Activated T-helper 17 cell treated with anti-CD3 and anti-CD28 coated beads, Interleukin-2, amount 50 U/mL, for 72 hours (primary cell): ENCODE measurements at regions not wholly inside any gene's neighbourhood (a gene's known extent, or its start where the extent isn't known, plus 50 kb on each side); places are given as distances from the start of the nearest gene placed in this dataset.

Source experiments
- ATAC-seq: fragments of 150-1000 bp; cut with Tn5 transposase; replicated peaks from 2 replicates; pipeline ENCODE4 v1.10.0; 2021; ENCODE audit warnings: mild to moderate bottlenecking, moderate library complexity
- H3K27ac Mint-ChIP-seq: one replicate; pipeline ENCODE4 v1.8.0; 2022; ENCODE audit warnings: mixed read lengths
- H3K27me3 Mint-ChIP-seq: one replicate; pipeline ENCODE4 v1.8.0; 2022; ENCODE audit warnings: mixed read lengths
- H3K36me3 Mint-ChIP-seq: one replicate; pipeline ENCODE4 v1.8.0; 2022; ENCODE audit warnings: low read depth, mild to moderate bottlenecking, mixed read lengths
- H3K4me1 Mint-ChIP-seq: one replicate; pipeline ENCODE4 v1.8.0; 2022; ENCODE audit warnings: mixed read lengths
- H3K4me3 Mint-ChIP-seq: one replicate; pipeline ENCODE4 v1.8.0; 2022; ENCODE audit warnings: mild to moderate bottlenecking, mixed read lengths
- H3K9me3 Mint-ChIP-seq: one replicate; pipeline ENCODE4 v1.8.0; 2022; ENCODE audit warnings: mixed read lengths

DNA sequence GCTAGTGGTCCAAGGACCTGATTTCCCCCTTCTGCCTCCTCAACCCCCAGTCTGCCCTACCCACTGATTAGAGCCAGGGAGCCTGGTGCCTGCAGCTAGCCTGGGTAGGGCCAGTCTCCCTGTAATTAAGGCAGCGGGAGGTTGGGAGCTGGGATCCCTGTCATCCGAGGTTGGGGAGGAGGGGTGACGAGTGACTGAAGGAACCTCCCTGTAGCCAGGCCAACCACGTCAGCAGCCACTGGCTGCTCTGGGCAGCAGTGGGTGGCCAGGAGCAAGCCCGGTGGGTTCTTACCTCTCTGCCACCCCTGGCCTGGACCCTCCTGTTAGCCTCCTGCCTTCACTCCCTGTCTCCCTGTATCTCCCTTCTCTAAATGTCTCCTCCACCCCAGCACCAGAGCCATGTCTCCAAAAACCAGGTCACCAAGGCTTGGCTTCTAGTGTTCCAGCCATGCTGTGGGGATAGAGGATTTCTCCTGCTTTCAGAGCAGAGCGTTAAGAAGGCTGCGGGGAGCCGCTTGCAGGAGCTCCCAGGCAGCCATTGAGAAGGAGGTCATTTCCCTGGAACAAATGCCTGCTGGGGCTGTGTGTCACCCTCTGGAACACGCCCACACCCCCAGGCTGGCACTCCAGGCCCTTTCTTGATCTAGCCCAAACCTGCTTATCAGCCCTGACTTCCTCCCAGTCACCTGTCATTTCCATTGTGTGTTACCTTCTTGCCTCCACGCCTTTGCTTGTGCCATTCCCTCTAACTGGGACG lies 65.0 kb upstream of the GGTA1 start:
- Mint-ChIP-seq H3K27me3 (peaks cover 13% of the 10 kb centered on the region), H3K9me3 (no peaks in the 10 kb centered on the region), H3K4me3 (no peak overlapping the region), H3K27ac (no peak overlapping the region), H3K4me1 (no peaks in the 10 kb centered on the region), H3K36me3 (no peaks in the 10 kb centered on the region)
- no peak for ATAC-seq

- Mint-ChIP-seq H3K9me3 (no peaks in the 10 kb centered on the region), H3K27ac (no peak overlapping the region), H3K4me1 (no peaks in the 10 kb centered on the region), H3K4me3 (no peak overlapping the region), H3K36me3 (no peaks in the 10 kb centered on the region), H3K27me3 (peaks cover 16% of the 10 kb centered on the region)
- no peak for ATAC-seq
Observed at GRCh38 chr9:121566481-121567465, 67.1 kb upstream of the GGTA1 start.

GRCh38 chr9:121567500-121568342 lies 68.1 kb upstream of the GGTA1 start:
- peaks cover 16% of the 10 kb centered on the region for H3K27me3 Mint-ChIP-seq
- no peak for ATAC-seq
- H3K36me3 Mint-ChIP-seq = no peaks in the 10 kb centered on the region

DNA sequence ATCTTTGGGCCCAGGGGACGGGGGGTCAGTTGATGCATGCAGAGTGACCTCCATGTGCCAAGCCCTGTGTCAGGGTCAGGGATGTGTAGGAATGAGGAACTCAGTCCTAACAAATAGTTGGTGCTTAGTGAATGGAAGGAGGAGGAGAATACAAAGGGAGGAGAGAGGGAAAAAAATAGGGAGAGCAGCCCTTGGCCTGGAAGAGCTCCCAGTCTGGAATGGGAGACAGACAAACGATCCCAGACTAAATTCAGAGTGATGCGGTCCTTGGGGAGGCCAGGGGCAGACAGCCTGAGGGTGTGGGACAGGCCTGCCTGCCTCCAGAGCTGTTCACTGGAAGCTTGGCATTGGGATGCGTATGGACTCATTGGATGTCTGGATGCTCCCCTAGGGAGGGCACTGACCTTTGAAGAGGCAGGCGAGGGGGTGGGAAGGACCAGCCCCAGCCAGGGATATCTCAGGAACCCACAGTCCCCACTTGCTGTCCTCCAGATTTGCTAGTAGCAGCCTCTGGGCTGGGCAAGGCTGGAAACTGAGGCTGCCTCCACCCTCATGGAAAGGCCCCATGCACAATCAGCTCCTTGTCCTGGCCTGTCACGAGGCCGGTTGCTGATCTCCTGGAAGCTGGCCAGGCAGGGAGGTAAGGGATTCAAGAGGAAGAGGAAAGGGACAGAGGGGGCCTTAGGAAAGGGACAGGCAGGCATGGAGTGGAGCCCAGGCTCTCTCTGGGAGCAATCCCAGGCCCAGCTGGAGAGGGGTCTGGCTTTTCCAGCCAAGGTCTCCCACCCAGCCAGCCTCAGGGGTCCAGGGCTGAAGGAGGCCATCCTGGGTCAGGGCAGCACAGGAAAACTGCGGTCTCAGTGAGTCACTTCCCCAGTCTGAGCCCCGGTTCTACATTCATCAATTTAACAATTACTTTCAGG lies 69.0 kb upstream of the GGTA1 start:
- H3K4me3 Mint-ChIP-seq = no peak overlapping the region
- H3K9me3 Mint-ChIP-seq = no peaks in the 10 kb centered on the region
- H3K36me3 Mint-ChIP-seq = no peaks in the 10 kb centered on the region
- no peaks in the 10 kb centered on the region for H3K4me1 Mint-ChIP-seq
- peaks cover 12% of the 10 kb centered on the region for H3K27me3 Mint-ChIP-seq
- H3K27ac Mint-ChIP-seq = no peak overlapping the region
- no peak for ATAC-seq

More at GRCh38 chr9:121567500-121568342, 68.1 kb upstream of the GGTA1 start:
- no peak overlapping the region for H3K27ac Mint-ChIP-seq
- H3K9me3 Mint-ChIP-seq = no peaks in the 10 kb centered on the region
- H3K4me1 Mint-ChIP-seq = no peaks in the 10 kb centered on the region
- H3K4me3 Mint-ChIP-seq = no peak overlapping the region

- ATAC-seq = no peak
- H3K27ac Mint-ChIP-seq = no peak overlapping the region
Observed at GRCh38 chr9:121569266-121569648, 69.6 kb upstream of the GGTA1 start.

DNA sequence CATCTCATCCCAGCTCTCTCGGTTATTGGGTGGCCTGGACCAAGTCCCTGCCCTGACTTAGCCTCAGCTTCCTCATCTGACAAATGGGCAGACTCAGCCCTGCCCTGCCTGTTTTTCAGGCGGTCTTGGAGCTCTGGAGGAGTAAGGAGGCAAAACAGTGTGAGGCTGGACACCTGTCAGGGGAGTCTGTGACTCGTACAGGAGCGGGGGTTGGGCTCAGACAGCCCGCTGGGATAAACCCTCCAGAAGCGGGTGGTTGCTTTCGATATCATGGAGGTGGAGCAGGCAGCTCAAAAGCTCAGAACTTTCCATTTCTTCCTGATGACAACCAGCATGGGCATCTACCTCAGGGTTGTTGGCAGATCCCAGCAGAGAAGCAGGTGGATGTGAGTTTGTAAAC lies 72.9 kb upstream of the GGTA1 start:
- peaks cover 3% of the 10 kb centered on the region for H3K27me3 Mint-ChIP-seq
- no peak for ATAC-seq
- no peaks in the 10 kb centered on the region for H3K36me3 Mint-ChIP-seq
- H3K27ac Mint-ChIP-seq = no peak overlapping the region
- no peaks in the 10 kb centered on the region for H3K9me3 Mint-ChIP-seq
- H3K4me3 Mint-ChIP-seq = no peak overlapping the region
- H3K4me1 Mint-ChIP-seq = no peaks in the 10 kb centered on the region

More at GRCh38 chr9:121569266-121569648, 69.6 kb upstream of the GGTA1 start:
- Mint-ChIP-seq H3K4me1 (no peaks in the 10 kb centered on the region), H3K4me3 (no peak overlapping the region), H3K36me3 (no peaks in the 10 kb centered on the region), H3K27me3 (peaks cover 12% of the 10 kb centered on the region), H3K9me3 (no peaks in the 10 kb centered on the region)

DNA sequence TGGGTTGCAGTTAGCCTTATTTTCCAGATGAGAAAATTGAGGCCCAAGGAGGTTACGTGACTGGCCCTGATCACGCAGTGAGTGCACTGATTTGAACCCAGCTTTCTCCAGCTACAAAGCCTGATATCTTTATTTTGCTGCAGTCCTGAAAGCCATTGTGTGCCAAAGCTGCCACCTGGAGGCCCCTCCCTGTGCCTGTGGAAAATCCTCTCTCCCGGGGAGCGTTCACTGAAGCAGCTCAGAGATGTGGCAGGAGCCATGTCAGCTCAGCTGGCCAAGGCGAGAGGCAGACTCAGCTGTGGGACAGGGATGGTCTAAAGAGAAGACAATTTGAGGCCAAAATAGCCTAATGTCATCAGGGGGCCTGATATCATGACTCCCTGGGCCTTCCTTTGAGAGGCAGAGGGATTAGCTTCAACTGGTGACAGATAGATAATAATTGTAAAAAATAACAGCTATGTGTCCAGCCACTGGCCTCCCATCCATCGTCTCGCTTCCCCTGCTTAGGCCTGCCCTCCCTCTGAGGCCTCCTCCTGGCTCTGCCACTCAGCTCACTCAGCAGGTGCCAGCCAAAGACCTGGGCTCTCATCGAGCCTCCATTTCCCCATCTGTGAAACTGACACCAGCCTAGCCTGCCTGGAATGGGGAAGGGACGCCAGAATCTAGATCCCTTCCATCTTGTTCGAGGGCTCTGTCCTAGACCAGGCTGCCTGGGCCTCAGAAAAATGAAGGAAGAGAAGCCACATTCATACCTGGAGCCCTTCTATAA lies 74.3 kb upstream of the GGTA1 start:
- no peaks in the 10 kb centered on the region for H3K36me3 Mint-ChIP-seq
- H3K9me3 Mint-ChIP-seq = no peaks in the 10 kb centered on the region
- no peak overlapping the region for H3K27ac Mint-ChIP-seq
- no peak overlapping the region for H3K4me3 Mint-ChIP-seq
- H3K4me1 Mint-ChIP-seq = no peaks in the 10 kb centered on the region
- peaks cover 3% of the 10 kb centered on the region for H3K27me3 Mint-ChIP-seq
- ATAC-seq = no peak

DNA sequence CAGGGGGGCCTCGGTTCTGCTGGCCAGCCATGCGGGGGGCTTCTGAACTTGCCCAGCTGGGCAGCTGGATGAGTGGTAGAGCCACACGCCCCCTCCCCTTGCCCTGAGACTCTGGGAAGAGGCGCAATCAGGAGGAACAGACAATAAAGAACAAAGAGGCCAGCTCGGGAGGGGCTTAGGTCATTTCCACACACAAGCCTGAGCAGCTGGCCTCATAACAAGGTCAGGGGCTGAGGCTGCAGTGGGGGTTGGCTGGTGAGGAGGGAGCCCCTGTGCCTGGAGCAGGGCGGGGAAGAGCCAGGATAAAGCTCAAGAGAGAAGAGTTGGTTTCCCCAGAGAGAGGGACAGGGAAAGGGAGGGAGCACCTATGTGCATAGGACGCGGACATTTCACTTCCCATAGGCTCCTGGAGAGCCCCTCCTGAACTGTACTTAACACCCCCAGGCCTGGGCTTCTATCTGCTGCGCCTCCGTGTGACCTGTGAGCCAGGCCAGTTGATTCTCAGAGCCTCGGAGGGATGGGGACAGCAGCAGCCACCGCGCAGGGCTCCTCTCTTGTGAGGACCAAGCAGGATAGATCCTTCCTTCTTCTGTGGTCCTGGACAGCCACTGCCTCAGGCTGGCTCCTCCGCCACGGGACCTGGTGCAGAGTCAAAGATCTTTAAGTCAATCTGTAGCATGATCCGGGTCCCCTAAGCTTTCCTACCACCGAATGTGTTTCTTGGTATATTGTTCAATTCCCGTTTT lies 75.3 kb upstream of the GGTA1 start:
- H3K36me3 Mint-ChIP-seq = no peaks in the 10 kb centered on the region
- peaks cover 3% of the 10 kb centered on the region for H3K27me3 Mint-ChIP-seq
- no peak overlapping the region for H3K4me3 Mint-ChIP-seq
- H3K27ac Mint-ChIP-seq = no peak overlapping the region
- no peak for ATAC-seq
- H3K4me1 Mint-ChIP-seq = no peaks in the 10 kb centered on the region
- H3K9me3 Mint-ChIP-seq = no peaks in the 10 kb centered on the region

- H3K36me3 Mint-ChIP-seq = no peaks in the 10 kb centered on the region
- peaks cover 4% of the 10 kb centered on the region for H3K27me3 Mint-ChIP-seq
- H3K4me1 Mint-ChIP-seq = no peaks in the 10 kb centered on the region
- H3K9me3 Mint-ChIP-seq = no peaks in the 10 kb centered on the region
- H3K4me3 Mint-ChIP-seq = no peak overlapping the region
- no peak overlapping the region for H3K27ac Mint-ChIP-seq
- ATAC-seq = no peak
Observed at GRCh38 chr9:121576281-121577075, 75.0 kb upstream of the DAB2IP start.

DNA sequence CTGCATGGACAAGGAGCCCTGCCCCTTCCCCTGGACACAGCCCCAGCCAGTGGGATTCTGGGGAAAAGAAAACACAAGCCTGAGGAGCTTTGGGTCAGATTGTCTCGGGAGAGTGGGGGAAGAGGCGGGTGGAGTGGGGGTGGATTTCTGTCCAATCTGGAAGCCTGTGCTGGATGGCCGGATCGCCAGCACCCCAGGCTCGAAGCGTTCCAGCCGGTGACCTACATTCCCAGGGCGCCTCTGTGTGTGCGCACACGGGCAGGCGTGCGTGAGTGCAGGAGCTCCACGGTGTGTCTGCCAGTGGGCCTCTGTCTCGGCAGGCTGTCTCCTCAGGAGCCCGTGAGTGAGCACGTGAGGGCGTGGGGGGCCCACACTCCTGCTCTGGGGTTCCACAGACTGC lies 74.3 kb upstream of the DAB2IP start:
- no peaks in the 10 kb centered on the region for H3K4me1 Mint-ChIP-seq
- no peaks in the 10 kb centered on the region for H3K9me3 Mint-ChIP-seq
- no peaks in the 10 kb centered on the region for H3K36me3 Mint-ChIP-seq
- no peak overlapping the region for H3K27ac Mint-ChIP-seq
- H3K4me3 Mint-ChIP-seq = no peak overlapping the region
- H3K27me3 Mint-ChIP-seq = peaks cover 4% of the 10 kb centered on the region
- ATAC-seq = no peak

GRCh38 chr9:121577572-121577971 lies 73.9 kb upstream of the DAB2IP start:
- ATAC-seq = no peak
- Mint-ChIP-seq H3K4me3 (no peak overlapping the region), H3K27ac (no peak overlapping the region), H3K36me3 (no peaks in the 10 kb centered on the region), H3K4me1 (no peaks in the 10 kb centered on the region), H3K27me3 (peaks cover 7% of the 10 kb centered on the region), H3K9me3 (no peaks in the 10 kb centered on the region)
